ENCODE measurements at regions not wholly inside any gene's neighbourhood (a gene's known extent, or its start where the extent isn't known, plus 50 kb on each side); places are given as distances from the start of the nearest gene placed in this dataset.

DNA sequence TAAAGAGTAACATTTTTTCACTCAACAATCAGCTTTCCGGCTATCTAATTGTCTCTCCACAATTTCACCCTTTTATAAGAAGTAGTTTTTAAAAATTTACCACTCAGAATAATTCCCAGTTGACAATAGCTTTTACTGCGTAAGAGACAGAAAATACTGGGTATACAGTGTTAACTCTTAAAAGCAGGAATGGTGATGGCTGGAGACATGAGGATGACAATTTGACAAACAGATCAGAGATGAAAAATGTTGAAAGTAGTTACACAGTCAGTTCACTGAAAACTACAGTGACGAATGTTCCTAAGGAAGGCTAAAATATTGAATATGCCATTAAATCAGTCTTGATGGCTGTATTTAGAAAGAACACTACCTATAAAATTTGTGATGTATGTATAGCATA is 1146.8 kb upstream of the B3GALT2 start:
- H3K4me1 ChIP-seq = no peaks in the 10 kb centered on the region
- no peaks in the 10 kb centered on the region for H3K27me3 ChIP-seq
- H3K36me3 ChIP-seq = no peaks in the 10 kb centered on the region
- DNase-seq = no peak
- intact Hi-C loops (cut with DNase I; ENCODE audit: low total_unique reads) = no loop called here
- H3K27ac ChIP-seq = no peak overlapping the region
- H3K4me3 ChIP-seq = no peak overlapping the region
- TF ChIP-seq, protein P1, sequence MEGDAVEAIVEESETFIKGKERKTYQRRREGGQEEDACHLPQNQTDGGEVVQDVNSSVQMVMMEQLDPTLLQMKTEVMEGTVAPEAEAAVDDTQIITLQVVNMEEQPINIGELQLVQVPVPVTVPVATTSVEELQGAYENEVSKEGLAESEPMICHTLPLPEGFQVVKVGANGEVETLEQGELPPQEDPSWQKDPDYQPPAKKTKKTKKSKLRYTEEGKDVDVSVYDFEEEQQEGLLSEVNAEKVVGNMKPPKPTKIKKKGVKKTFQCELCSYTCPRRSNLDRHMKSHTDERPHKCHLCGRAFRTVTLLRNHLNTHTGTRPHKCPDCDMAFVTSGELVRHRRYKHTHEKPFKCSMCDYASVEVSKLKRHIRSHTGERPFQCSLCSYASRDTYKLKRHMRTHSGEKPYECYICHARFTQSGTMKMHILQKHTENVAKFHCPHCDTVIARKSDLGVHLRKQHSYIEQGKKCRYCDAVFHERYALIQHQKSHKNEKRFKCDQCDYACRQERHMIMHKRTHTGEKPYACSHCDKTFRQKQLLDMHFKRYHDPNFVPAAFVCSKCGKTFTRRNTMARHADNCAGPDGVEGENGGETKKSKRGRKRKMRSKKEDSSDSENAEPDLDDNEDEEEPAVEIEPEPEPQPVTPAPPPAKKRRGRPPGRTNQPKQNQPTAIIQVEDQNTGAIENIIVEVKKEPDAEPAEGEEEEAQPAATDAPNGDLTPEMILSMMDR (IDR thresholded peaks at IDR 0.05) = no peak
- no peaks in the 10 kb centered on the region for H3K9me3 ChIP-seq

DNA sequence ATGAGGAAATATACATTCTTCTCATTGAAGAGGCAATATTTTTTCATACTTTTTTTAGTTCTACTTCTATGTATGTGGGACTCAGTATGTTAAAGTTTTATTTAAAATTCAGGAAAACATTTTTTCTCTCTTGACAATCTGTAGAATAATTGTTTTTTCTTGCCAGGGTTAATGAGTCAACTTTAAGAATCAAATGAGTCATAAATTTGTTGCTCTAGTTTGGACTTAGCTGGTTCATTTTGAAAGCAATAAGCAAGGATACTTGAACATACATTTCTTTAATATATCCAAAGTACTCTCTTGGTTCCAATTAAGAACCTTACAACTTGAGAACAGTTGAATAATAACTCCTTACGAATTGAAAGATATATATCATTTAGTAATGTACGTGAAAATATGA is 1145.3 kb upstream of the B3GALT2 start:
- TF ChIP-seq, protein P1 (IDR thresholded peaks at IDR 0.05) = no peak
- no peak overlapping the region for H3K4me3 ChIP-seq
- H3K4me1 ChIP-seq = no peaks in the 10 kb centered on the region
- H3K27me3 ChIP-seq = no peaks in the 10 kb centered on the region
- no peaks in the 10 kb centered on the region for H3K9me3 ChIP-seq
- H3K36me3 ChIP-seq = no peaks in the 10 kb centered on the region
- no peak for DNase-seq
- intact Hi-C loops (cut with DNase I; ENCODE audit: low total_unique reads) = no loop called here
- no peak overlapping the region for H3K27ac ChIP-seq

DNA sequence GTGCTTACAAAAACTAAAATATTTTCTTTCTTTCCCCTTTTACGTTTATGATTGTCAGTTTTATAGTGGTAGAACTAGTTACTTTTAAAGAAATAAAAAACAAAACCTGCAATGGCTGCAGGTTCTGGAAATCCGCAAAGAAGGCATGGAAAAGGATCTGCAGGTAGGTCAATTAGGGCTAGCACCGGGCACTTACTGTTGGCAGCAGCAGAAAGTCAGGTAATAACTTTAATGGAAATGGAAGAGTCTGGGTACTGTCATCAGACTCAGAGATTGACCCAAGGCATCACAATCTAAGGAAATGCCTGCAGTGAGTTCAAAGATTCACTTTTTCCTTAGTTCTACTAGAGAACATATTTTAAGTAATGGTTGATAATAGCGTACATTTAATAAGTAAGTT is 1136.3 kb upstream of the B3GALT2 start:
- Histone ChIP-seq H3K9me3 (no peaks in the 10 kb centered on the region), H3K36me3 (no peaks in the 10 kb centered on the region), H3K27me3 (no peaks in the 10 kb centered on the region), H3K27ac (no peak overlapping the region), H3K4me1 (no peaks in the 10 kb centered on the region), H3K4me3 (no peak overlapping the region)
- intact Hi-C loops (cut with DNase I; ENCODE audit: low total_unique reads) = no loop called here
- TF ChIP-seq, protein P1 (IDR thresholded peaks at IDR 0.05) = no peak
- no peak for DNase-seq

DNA sequence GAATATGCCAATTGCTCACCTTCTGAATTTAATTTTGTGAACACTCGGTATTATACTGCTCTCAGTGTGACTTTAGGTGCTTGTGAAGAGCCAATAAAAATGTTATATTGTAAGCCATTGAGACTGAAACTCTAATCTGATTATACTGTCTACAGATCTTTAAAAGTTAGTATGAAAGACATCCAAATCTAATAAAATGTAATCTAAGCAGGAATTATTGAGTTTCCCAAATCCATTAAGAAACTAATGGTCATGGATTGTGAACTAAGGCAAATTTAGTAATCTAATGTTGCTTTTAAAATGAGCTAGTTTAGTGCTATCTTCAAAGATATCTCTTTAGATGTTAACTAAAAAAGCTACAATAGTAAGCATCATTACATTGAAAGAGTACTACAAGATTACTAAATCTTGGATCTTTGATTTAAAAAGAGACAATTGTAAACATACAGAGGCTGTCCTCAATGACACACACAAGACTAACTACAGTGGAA is 1132.4 kb upstream of the B3GALT2 start:
- Histone ChIP-seq H3K27me3 (no peaks in the 10 kb centered on the region), H3K27ac (no peak overlapping the region), H3K36me3 (no peaks in the 10 kb centered on the region), H3K4me1 (no peaks in the 10 kb centered on the region), H3K9me3 (no peaks in the 10 kb centered on the region), H3K4me3 (no peak overlapping the region)
- intact Hi-C loops (cut with DNase I; ENCODE audit: low total_unique reads) = no loop called here
- TF ChIP-seq, protein P1 (IDR thresholded peaks at IDR 0.05) = no peak
- no peak for DNase-seq

DNA sequence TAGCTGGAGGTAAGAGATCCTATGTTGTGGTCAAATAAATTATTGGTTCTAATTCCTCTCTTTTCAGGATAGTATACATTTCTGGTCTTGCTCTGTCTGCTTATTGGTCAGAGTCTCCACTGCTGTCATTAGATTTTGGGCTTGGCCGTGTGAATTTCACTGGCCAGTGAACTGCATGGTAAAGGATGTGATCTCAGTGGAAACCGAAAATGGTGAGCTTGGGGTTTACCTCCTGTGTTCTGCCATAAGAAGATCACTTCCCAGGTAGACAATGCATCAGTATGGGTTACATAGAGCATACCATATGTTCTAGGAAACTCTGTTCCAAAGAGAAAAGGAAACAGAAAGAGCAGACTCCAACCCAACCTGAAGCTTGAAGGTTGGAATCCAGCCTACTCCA is 1123.3 kb upstream of the B3GALT2 start:
- H3K4me3 ChIP-seq = no peak overlapping the region
- intact Hi-C loops (cut with DNase I; ENCODE audit: low total_unique reads) = no loop called here
- no peak for DNase-seq
- no peaks in the 10 kb centered on the region for H3K36me3 ChIP-seq
- TF ChIP-seq, protein P1 (IDR thresholded peaks at IDR 0.05) = no peak
- no peak overlapping the region for H3K27ac ChIP-seq
- no peaks in the 10 kb centered on the region for H3K9me3 ChIP-seq
- no peaks in the 10 kb centered on the region for H3K4me1 ChIP-seq
- no peaks in the 10 kb centered on the region for H3K27me3 ChIP-seq

DNA sequence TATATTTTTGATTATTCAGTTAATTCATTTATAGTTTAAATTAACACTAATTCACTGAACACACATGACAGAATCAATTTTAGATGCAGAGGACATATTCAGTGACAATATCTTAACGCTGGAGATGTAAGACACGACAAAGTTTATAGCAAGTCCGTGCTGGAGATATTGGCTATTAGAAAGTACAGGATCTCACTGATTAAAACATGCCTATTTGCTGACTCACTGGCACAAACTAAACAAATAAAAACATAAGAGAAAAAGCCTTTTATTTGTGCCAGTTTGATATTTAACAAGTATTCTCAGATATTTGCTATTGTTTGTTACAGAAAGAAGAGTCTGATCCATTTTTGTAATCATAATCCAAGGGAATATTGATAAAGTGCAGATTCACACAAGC is 1122.9 kb upstream of the B3GALT2 start:
- no peaks in the 10 kb centered on the region for H3K36me3 ChIP-seq
- no peaks in the 10 kb centered on the region for H3K9me3 ChIP-seq
- H3K4me3 ChIP-seq = no peak overlapping the region
- no peak for DNase-seq
- TF ChIP-seq, protein P1 (IDR thresholded peaks at IDR 0.05) = no peak
- H3K27ac ChIP-seq = no peak overlapping the region
- H3K4me1 ChIP-seq = no peaks in the 10 kb centered on the region
- intact Hi-C loops (cut with DNase I; ENCODE audit: low total_unique reads) = no loop called here
- H3K27me3 ChIP-seq = no peaks in the 10 kb centered on the region

Measured in tibial artery (tissue), 4 donors.